ENCODE measurements at regions not wholly inside any gene's neighbourhood (a gene's known extent, or its start where the extent isn't known, plus 50 kb on each side); places are given as distances from the start of the nearest gene placed in this dataset.

DNA sequence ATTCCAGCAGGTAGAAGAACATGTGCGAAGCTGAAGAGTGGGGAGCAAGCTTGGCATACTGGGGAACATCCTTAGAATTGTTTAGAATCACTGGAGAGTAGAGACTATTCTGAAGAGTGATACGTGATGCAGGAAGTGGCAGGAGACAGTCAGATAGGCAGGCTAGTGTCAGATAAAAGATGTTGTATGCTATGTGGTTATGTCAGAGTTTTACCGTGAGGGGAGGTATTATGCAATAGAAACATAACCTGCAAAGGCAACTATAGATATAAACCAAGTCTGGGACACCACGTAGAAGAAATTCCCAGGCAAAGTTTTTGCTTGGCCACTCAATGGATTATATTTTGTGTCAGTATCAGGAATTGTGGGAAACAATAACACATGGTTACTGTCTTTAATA is 62.0 kb upstream of the ZSWIM2 start:
- TF ChIP-seq BACH2 (CRISPR knock-in tag; IDR thresholded peaks at IDR 0.05; ENCODE audit: borderline replicate concordance) (no peak), ISL1 (CRISPR knock-in tag; IDR thresholded peaks at IDR 0.05) (no peak), ZFP3 (CRISPR knock-in tag; IDR thresholded peaks at IDR 0.05) (no peak), ARNTL (CRISPR knock-in tag; IDR thresholded peaks at IDR 0.05; ENCODE audit: borderline replicate concordance, low read depth) (no peak), ZFP30 (CRISPR knock-in tag; IDR thresholded peaks at IDR 0.05) (no peak)
- TF ChIP-seq, protein P1, sequence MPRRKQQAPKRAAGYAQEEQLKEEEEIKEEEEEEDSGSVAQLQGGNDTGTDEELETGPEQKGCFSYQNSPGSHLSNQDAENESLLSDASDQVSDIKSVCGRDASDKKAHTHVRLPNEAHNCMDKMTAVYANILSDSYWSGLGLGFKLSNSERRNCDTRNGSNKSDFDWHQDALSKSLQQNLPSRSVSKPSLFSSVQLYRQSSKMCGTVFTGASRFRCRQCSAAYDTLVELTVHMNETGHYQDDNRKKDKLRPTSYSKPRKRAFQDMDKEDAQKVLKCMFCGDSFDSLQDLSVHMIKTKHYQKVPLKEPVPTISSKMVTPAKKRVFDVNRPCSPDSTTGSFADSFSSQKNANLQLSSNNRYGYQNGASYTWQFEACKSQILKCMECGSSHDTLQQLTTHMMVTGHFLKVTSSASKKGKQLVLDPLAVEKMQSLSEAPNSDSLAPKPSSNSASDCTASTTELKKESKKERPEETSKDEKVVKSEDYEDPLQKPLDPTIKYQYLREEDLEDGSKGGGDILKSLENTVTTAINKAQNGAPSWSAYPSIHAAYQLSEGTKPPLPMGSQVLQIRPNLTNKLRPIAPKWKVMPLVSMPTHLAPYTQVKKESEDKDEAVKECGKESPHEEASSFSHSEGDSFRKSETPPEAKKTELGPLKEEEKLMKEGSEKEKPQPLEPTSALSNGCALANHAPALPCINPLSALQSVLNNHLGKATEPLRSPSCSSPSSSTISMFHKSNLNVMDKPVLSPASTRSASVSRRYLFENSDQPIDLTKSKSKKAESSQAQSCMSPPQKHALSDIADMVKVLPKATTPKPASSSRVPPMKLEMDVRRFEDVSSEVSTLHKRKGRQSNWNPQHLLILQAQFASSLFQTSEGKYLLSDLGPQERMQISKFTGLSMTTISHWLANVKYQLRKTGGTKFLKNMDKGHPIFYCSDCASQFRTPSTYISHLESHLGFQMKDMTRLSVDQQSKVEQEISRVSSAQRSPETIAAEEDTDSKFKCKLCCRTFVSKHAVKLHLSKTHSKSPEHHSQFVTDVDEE (CRISPR knock-in tag; IDR thresholded peaks at IDR 0.05) = no peak

All from SK-N-SH treated with all-trans-retinoic acid at 6 μM for 48 hours (cell line).